ENCODE measurements at regions not wholly inside any gene's neighbourhood (a gene's known extent, or its start where the extent isn't known, plus 50 kb on each side); places are given as distances from the start of the nearest gene placed in this dataset.

- TF ChIP-seq, protein P1, sequence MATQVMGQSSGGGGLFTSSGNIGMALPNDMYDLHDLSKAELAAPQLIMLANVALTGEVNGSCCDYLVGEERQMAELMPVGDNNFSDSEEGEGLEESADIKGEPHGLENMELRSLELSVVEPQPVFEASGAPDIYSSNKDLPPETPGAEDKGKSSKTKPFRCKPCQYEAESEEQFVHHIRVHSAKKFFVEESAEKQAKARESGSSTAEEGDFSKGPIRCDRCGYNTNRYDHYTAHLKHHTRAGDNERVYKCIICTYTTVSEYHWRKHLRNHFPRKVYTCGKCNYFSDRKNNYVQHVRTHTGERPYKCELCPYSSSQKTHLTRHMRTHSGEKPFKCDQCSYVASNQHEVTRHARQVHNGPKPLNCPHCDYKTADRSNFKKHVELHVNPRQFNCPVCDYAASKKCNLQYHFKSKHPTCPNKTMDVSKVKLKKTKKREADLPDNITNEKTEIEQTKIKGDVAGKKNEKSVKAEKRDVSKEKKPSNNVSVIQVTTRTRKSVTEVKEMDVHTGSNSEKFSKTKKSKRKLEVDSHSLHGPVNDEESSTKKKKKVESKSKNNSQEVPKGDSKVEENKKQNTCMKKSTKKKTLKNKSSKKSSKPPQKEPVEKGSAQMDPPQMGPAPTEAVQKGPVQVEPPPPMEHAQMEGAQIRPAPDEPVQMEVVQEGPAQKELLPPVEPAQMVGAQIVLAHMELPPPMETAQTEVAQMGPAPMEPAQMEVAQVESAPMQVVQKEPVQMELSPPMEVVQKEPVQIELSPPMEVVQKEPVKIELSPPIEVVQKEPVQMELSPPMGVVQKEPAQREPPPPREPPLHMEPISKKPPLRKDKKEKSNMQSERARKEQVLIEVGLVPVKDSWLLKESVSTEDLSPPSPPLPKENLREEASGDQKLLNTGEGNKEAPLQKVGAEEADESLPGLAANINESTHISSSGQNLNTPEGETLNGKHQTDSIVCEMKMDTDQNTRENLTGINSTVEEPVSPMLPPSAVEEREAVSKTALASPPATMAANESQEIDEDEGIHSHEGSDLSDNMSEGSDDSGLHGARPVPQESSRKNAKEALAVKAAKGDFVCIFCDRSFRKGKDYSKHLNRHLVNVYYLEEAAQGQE (IDR thresholded peaks at IDR 0.05), result no peak
- TF ChIP-seq, protein P2, sequence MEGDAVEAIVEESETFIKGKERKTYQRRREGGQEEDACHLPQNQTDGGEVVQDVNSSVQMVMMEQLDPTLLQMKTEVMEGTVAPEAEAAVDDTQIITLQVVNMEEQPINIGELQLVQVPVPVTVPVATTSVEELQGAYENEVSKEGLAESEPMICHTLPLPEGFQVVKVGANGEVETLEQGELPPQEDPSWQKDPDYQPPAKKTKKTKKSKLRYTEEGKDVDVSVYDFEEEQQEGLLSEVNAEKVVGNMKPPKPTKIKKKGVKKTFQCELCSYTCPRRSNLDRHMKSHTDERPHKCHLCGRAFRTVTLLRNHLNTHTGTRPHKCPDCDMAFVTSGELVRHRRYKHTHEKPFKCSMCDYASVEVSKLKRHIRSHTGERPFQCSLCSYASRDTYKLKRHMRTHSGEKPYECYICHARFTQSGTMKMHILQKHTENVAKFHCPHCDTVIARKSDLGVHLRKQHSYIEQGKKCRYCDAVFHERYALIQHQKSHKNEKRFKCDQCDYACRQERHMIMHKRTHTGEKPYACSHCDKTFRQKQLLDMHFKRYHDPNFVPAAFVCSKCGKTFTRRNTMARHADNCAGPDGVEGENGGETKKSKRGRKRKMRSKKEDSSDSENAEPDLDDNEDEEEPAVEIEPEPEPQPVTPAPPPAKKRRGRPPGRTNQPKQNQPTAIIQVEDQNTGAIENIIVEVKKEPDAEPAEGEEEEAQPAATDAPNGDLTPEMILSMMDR (IDR thresholded peaks at IDR 0.05; ENCODE audit: low read depth, low read length, missing input control), result no peak
- TF ChIP-seq SP1 (IDR thresholded peaks at IDR 0.05), result no peak
- TF ChIP-seq EGR1 (IDR thresholded peaks at IDR 0.05; ENCODE audit: low read depth in 2 of 2), result no peak
- no peak for TF ChIP-seq YY1 (IDR thresholded peaks at IDR 0.05)
- no peak for TF ChIP-seq GABPA (IDR thresholded peaks at IDR 0.05 in 1 of 2, conservative IDR thresholded peaks at IDR 0.05 in 1 of 2)
- no peak for TF ChIP-seq MAX (IDR thresholded peaks at IDR 0.05)
- TF ChIP-seq RAD21 (IDR thresholded peaks at IDR 0.05), result no peak
- no peak for TF ChIP-seq HNF4G (IDR thresholded peaks at IDR 0.05)
- no peak for TF ChIP-seq TAF1 (conservative IDR thresholded peaks at IDR 0.05)
- TF ChIP-seq HNF4A (conservative IDR thresholded peaks at IDR 0.05), result no peak
- no peak for TF ChIP-seq ATF3 (IDR thresholded peaks at IDR 0.05)
- no peak for TF ChIP-seq JUND (IDR thresholded peaks at IDR 0.05)
- TF ChIP-seq FOXA1 (IDR thresholded peaks at IDR 0.05), result no peak
Observed at GRCh38 chr1:57943365-57943764, 519.5 kb upstream of the DAB1 start.

Data from liver (tissue), 3 donors.